Posterior cingulate gyrus (tissue), 11 donors: ENCODE measurements at regions not wholly inside any gene's neighbourhood (a gene's known extent, or its start where the extent isn't known, plus 50 kb on each side); places are given as distances from the start of the nearest gene placed in this dataset.
"Not testable (repeated sequence)": the region's sequence is repeated elsewhere in the genome, so short reads cannot be mapped to it uniquely, and the experiment has no call there.

ENCODE experiments used
- DNase-seq, 10 donors: peaks; one replicate each; pipeline versions ENCODE4 v3.0.0 to v3.0.0-alpha.2; 2020 to 2021; ENCODE audit warnings: mixed read lengths in 3 of 10
- intact Hi-C: fragments of 100-400 bp; cut with DNase I; formaldehyde crosslinking; loops from one replicate; pipeline ENCODE4 v1.15.1; 2023

DNA sequence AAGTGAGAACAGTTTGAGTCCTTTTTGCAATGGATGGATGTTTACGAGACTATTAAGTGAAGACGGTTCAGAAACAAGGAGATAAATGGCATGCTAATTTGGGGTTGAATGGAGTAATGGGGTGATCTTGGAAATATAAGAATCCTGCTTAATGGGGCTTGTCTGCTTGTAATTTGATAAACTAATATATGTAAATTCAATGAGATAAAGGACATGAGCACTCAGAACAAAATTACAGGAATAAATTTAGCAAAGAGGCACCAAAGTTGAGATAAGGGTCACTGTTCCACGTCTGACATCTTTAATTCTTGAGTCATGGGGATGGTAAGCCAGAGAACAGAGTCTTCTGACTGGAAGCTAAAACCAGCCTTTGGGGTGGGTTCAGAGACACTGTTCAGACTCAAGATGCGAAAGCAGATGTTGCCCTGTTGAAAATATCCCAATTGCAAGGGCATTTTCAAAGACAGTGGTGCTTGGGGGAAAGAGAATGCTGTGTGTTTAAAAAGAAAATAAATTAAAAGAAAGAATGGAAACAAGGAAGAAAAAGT lies 67.8 kb upstream of the CHRNB4 start:
- intact Hi-C loops: loop anchor here (1.0 to 2.0 kb wide), 2 partner anchors 70 to 90 kb away; no protein-coding TSS in a partner anchor
- DNase-seq: no peak

GRCh38 chr15:78706481-78707235 lies 65.6 kb upstream of the CHRNB4 start:
- DNase-seq, intact Hi-C loops: not testable (repeated sequence)

DNA sequence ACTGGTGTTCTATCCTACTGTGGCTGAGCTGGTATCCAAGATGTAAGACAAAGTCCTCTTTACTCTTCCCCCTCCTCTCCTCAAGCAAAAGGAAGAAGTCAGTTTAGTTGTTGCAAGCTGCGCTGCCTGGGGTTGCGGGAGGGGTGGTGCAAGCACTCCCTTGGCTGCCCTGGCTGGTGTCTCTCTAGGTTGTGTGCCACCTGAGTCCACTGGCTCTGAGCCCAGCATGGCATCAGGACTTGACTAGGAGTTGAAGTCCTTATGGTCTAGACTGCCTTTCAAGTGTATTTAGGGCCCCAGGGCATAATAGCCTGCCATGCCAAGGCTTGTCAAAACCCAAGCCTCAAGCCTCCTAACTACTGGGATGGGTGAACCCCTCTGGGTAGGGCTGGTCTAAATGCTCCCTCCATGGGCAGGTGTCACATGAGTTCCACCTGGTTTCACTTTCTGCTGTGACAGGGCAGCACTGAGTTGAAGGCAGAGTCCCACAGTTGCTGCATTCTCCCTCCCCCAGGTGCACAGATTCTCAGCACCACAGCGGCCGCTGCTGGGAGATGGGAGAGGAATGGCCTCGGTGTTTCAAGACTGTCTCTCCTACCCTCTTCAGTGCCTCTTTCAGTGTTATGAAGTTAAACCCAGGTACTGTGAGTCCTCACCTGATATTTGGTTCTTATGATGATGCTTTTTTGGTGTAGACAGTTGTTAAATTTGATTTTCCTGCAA lies 62.5 kb upstream of the CHRNB4 start:
- DNase-seq, intact Hi-C loops: not testable (repeated sequence)

DNA sequence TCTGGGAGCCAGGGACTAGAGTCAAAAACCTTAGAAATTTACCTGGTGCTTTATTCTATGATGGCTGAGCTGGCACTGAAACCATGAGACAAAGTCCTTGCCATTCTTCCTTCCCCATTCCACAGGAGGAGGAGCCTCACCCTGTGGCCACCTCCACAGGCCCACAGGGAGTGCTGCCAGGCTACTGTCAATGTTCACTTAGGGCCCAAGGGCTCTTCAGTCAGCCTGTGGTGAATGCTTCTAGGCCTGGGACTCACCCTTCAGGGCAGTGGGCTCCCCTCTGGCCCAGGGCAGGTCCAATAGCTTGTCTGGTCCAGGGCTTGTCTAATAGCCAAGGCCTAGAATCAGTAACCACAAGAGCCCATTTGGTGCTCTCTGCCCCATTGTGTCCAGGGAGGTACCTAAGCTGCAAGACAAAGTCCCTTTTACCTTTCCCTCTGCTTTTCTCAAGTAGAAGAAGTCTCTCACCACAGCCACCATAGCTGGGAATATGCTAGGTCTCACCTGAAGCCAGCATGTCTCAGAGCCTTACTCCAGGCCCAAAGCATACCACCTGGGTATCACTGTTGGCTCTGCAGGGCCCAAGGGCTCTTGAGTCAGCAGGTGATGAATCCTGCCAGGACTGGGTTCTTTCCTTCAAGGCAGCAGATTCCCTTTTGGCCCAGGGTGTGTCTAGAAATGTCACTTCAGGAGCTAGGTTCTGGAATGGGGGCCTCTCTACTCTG lies 61.8 kb upstream of the CHRNB4 start:
- no peak for DNase-seq
- intact Hi-C loops: no loop called here

GRCh38 chr15:78697449-78697848 lies 56.4 kb upstream of the CHRNB4 start:
- no peak for DNase-seq
- intact Hi-C loops: no loop called here

DNA sequence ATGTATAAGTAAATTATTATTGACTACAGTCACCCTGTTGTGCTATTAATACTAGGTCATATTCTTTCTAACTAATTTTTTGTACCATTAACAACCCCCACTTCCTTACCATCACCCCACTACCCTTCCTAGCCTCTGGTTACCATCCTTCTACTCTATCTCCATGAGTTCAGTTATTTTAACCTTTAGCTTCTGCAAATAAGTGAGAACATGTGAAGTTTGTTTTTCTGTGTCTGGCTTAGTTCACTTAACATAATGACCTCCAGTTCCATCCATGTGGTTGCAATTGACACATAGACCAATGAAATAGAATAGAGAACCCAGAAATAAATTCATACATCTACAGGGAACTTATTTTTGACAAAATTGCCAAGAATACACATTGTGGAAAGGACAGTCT lies 55.4 kb upstream of the CHRNB4 start:
- intact Hi-C loops: no loop called here
- no peak for DNase-seq

- intact Hi-C loops: no loop called here
Observed at GRCh38 chr15:78695854-78696253, 54.8 kb upstream of the CHRNB4 start.

DNA sequence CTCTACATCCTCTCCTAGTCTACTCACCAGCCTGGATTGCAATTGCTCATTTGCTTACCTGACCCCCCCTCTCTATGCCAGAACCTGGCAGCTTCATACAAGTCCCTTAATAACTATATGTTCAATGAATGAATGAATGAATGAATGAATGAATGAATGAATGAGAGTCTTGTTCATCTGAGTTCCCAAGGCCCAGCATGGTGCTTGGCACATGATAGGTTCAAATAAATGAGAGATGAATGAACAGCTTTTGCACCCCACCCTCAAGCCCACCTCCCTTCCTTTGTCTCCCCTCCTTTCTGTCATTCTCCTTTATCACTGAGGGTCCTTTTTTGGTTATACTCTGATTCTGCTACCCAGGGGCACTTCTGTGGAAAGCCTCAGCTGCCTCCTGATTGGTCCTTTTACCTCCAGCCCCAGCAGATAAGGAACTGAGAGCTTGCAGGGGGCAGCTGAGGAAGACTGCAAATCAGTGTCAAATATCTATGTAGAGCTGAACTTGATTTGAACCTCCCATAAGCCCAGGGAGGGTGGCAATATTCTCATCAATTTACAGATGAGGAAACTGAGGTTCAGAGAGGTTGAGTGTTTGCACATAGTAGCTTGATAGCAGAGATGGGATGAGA lies 54.1 kb upstream of the CHRNB4 start:
- no peak for DNase-seq
- intact Hi-C loops: no loop called here

More at GRCh38 chr15:78695854-78696253, 54.8 kb upstream of the CHRNB4 start:
- no peak for DNase-seq

- intact Hi-C loops: no loop called here
- no peak for DNase-seq
Observed at GRCh38 chr15:78691851-78692421, 50.9 kb upstream of the CHRNB4 start.

DNA sequence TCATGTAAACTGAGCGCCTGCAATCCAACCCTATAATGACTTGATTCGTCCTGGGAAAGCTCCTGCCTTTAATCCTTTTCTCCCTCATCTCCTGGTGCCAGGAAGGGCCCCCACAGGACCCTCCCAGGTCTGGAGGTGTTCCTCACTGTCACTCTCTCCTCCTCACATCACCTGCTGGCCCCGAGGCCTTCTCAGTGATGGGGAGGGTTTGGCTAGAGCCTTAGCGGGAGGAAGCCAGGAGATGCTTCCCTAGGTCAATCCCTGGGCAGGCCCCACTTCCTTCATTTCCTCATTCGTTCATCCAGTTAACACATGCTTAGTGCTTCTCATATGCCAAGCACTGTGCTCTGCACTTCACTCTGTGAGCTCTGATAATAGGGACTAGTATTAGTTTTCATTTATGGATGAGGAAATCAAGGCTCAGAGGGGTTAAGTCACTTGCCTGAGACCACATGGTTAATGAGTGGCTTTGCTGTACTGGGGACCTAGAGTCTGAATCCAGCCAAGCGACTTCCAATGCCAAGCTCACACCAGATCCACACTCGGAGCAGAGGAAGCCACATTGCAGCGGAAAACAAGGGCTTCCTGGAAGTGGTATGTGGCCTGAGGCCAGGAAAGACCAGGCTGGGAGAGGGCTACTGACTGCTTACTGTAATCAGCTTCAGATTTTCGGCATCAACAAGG lies 50.3 kb upstream of the CHRNB4 start:
- intact Hi-C loops: no loop called here
- no peak for DNase-seq
